Neural cell (in vitro differentiated cells): ENCODE measurements at regions not wholly inside any gene's neighbourhood (a gene's known extent, or its start where the extent isn't known, plus 50 kb on each side); places are given as distances from the start of the nearest gene placed in this dataset.

ENCODE experiments used
- CTCF ChIP-seq: fragments of 450-650 bp; IDR thresholded peaks from 2 replicates; pipeline ENCODE4 v1.5.1; 2014; ENCODE audit warnings: antibody characterized with exemption, mild to moderate bottlenecking, moderate library complexity; ENCODE audit not compliant: poor library complexity, severe bottlenecking
- EZH2 ChIP-seq: fragments of 200-600, 300-800 bp; shearing (Covaris generic), sonication (generic); IDR thresholded peaks from 2 replicates; pipeline ENCODE4 v1.6.1; 2014; ENCODE audit warnings: antibody characterized with exemption, low read length, borderline replicate concordance, mild to moderate bottlenecking; ENCODE audit not compliant: insufficient read depth, poor library complexity, severe bottlenecking
- MXI1 ChIP-seq: fragments of 450-650 bp; conservative IDR thresholded peaks from 2 replicates; pipeline ENCODE4 v1.6.1; 2014; ENCODE audit warnings: antibody characterized with exemption, mild to moderate bottlenecking; ENCODE audit not compliant: poor library complexity, severe bottlenecking
- POLR2AphosphoS5 ChIP-seq: IDR thresholded peaks from 2 replicates; pipeline ENCODE4 v1.6.1; 2012
- REST ChIP-seq: IDR thresholded peaks from 2 replicates; pipeline ENCODE4 v1.6.1; 2012; ENCODE audit warnings: borderline replicate concordance

GRCh38 chr10:65183236-65183635 is 1662.0 kb downstream of the REEP3 start:
- TF ChIP-seq CTCF: no peak
- no peak for TF ChIP-seq MXI1
- no peak for TF ChIP-seq REST
- TF ChIP-seq EZH2: no peak
- no peak for TF ChIP-seq POLR2AphosphoS5
